IMR-90 (cell line): ENCODE measurements at regions not wholly inside any gene's neighbourhood (a gene's known extent, or its start where the extent isn't known, plus 50 kb on each side); places are given as distances from the start of the nearest gene placed in this dataset.

Source experiments
- ATAC-seq: fragments of 200-7000 bp; cut with Tn5 transposase; 2 replicates; pipeline ENCODE4 v1.9.1; 2020; ENCODE audit warnings: low read depth, mild to moderate bottlenecking, moderate library complexity
- BruUV-seq: library from RNA; stranded (reverse); fragments of 400-500 nt; replicated peaks from 2 replicates; lab custom pipeline; 2021; lab: Mats Ljungman, UMichigan
- CTCF ChIA-PET: fragments of 300-600 bp; formaldehyde crosslinking; extraction: SDS; loops from one replicate; lab custom pipeline; 2021; ENCODE audit warnings: antibody characterized with exemption; lab: Yijun Ruan, JAX
- POLR2A ChIA-PET: fragments of 300-600 bp; sonication (Branson Sonifier 250); formaldehyde crosslinking; loops from one replicate; lab custom pipeline; 2022; ENCODE audit warnings: antibody characterized with exemption; ENCODE audit not compliant: unreplicated experiment; lab: Charles Lee
- DNase-seq: peaks from one replicate; pipeline ENCODE4 v3.0.0; 2013
- H2AFZ ChIP-seq: replicated peaks from 2 replicates; pipeline ENCODE3; 2013; ENCODE audit warnings: low read length, mild to moderate bottlenecking; ENCODE audit not compliant: poor library complexity
- H2AK5ac ChIP-seq: 2 replicates; pipeline ENCODE4 v1.6.1; 2013; ENCODE audit warnings: low read depth, low read length, inconsistent platforms
- H2AK9ac ChIP-seq: replicated peaks from 2 replicates; pipeline ENCODE3; 2013; ENCODE audit warnings: mild to moderate bottlenecking, low read depth, low read length, moderate library complexity; ENCODE audit not compliant: poor library complexity
- H2BK120ac ChIP-seq: 2 replicates; pipeline ENCODE4 v1.6.1; 2013; ENCODE audit warnings: low read depth, low read length, inconsistent platforms
- H2BK15ac ChIP-seq: 3 replicates; pipeline ENCODE4 v1.6.1; 2013; ENCODE audit warnings: low read depth, low read length, inconsistent platforms
- H2BK20ac ChIP-seq: 2 replicates; pipeline ENCODE4 v1.6.1; 2013; ENCODE audit warnings: low read depth, mild to moderate bottlenecking, inconsistent platforms, low read length, moderate library complexity
- H2BK5ac ChIP-seq: 2 replicates; pipeline ENCODE4 v1.6.1; 2013; ENCODE audit warnings: mild to moderate bottlenecking, low read depth, low read length, inconsistent platforms; ENCODE audit not compliant: poor library complexity, severe bottlenecking
- H3K14ac ChIP-seq: replicated peaks from 2 replicates; pipeline ENCODE4 v1.6.1; 2013; ENCODE audit warnings: low read depth, low read length, inconsistent platforms
- H3K18ac ChIP-seq: 2 replicates; pipeline ENCODE4 v1.6.1; 2013; ENCODE audit warnings: low read depth, low read length, control low read depth
- H3K23ac ChIP-seq: 2 replicates; pipeline ENCODE4 v1.6.1; 2013; ENCODE audit warnings: low read depth, low read length, inconsistent platforms
- H3K27ac ChIP-seq: 2 replicates; pipeline ENCODE4 v1.5.1; 2013; ENCODE audit warnings: mild to moderate bottlenecking, control low read depth, low read length; ENCODE audit not compliant: insufficient read depth
- H3K27me3 ChIP-seq: 2 replicates; pipeline ENCODE4 v1.6.1; 2013; ENCODE audit warnings: low read length; ENCODE audit not compliant: control insufficient read depth, insufficient read depth
- H3K36me3 ChIP-seq: 2 replicates; pipeline ENCODE4 v1.6.1; 2013; ENCODE audit warnings: low read length, mixed read lengths; ENCODE audit not compliant: control insufficient read depth, insufficient read depth
- H3K4ac ChIP-seq: 2 replicates; pipeline ENCODE4 v1.6.1; 2013; ENCODE audit warnings: low read depth, low read length, inconsistent platforms
- H3K4me1 ChIP-seq: 2 replicates; pipeline ENCODE4 v1.6.1; 2013; ENCODE audit warnings: low read length, mixed read lengths; ENCODE audit not compliant: control insufficient read depth, insufficient read depth
- H3K4me2 ChIP-seq: 2 replicates; pipeline ENCODE4 v1.6.1; 2013; ENCODE audit warnings: low read depth, mild to moderate bottlenecking, control low read depth, low read length, moderate library complexity
- H3K4me3 ChIP-seq: 2 replicates; pipeline ENCODE4 v1.5.1; 2013; ENCODE audit warnings: low read depth, mild to moderate bottlenecking, control low read depth, low read length, moderate library complexity; ENCODE audit not compliant: insufficient read depth
- H3K56ac ChIP-seq: 2 replicates; pipeline ENCODE4 v1.6.1; 2013; ENCODE audit warnings: low read length, inconsistent platforms; ENCODE audit not compliant: insufficient read depth; ENCODE audit errors: extremely low read depth
- H3K79me1 ChIP-seq, 2 experiments: 2 replicates each; pipeline ENCODE4 v1.6.1; 2013; ENCODE audit warnings: low read length in 2 of 2, inconsistent platforms in 1 of 2, low read depth in 1 of 2
- H3K9ac ChIP-seq: 2 replicates; pipeline ENCODE4 v1.6.1; 2013; ENCODE audit warnings: low read depth, low read length, control low read depth
- H3K9me1 ChIP-seq: 2 replicates; pipeline ENCODE4 v1.6.1; 2013; ENCODE audit warnings: low read length, inconsistent platforms; ENCODE audit not compliant: insufficient read depth
- H3K9me3 ChIP-seq: 2 replicates; pipeline ENCODE4 v1.6.1; 2013; ENCODE audit warnings: low read length; ENCODE audit not compliant: control insufficient read depth, insufficient read depth
- H4K20me1 ChIP-seq: 2 replicates; pipeline ENCODE4 v1.6.1; 2013; ENCODE audit warnings: low read length, inconsistent platforms; ENCODE audit not compliant: insufficient read depth
- H4K5ac ChIP-seq: 2 replicates; pipeline ENCODE4 v1.6.1; 2013; ENCODE audit warnings: mild to moderate bottlenecking, low read depth, low read length, control low read depth
- H4K8ac ChIP-seq, 2 experiments: 2 replicates each; pipeline ENCODE4 v1.6.1; 2013; ENCODE audit warnings: low read depth in 2 of 2, low read length in 2 of 2, control low read depth in 1 of 2, inconsistent platforms in 1 of 2
- H4K91ac ChIP-seq: 2 replicates; pipeline ENCODE4 v1.6.1; 2013; ENCODE audit warnings: low read depth, low read length, inconsistent platforms; ENCODE audit not compliant: insufficient read depth
- CEBPB ChIP-seq: IDR thresholded peaks from 2 replicates; pipeline ENCODE4 v1.6.1; 2012; ENCODE audit warnings: low read depth, low read length, improper control_type of control experiment
- POLR2A ChIP-seq: IDR thresholded peaks from 2 replicates; pipeline ENCODE4 v1.6.1; 2012; ENCODE audit warnings: mild to moderate bottlenecking, low read depth, low read length
- RCOR1 ChIP-seq: IDR thresholded peaks from 2 replicates; pipeline ENCODE4 v1.6.1; 2012; ENCODE audit warnings: mild to moderate bottlenecking, low read length, improper control_type of control experiment; ENCODE audit not compliant: insufficient replicate concordance
- USF2 ChIP-seq: fragments of 150-350 bp; IDR thresholded peaks from 2 replicates; pipeline ENCODE4 v1.6.1; 2017; ENCODE audit warnings: mild to moderate bottlenecking, antibody characterized with exemption, low read length, low read depth
- WGBS, 2 experiments: methylation state at CpG; one replicate each; pipeline versions ENCODE4 v1.1.5 to v1.1.7; 2013; ENCODE audit warnings: missing lambda C conversion rate in 2 of 2; ENCODE audit not compliant: insufficient read length in 1 of 2; ENCODE audit errors: extremely low coverage in 2 of 2; 5-methylcytosine and 5-hydroxymethylcytosine counted together
- dilution Hi-C: fragments of 300-500 bp; cut with HindIII; formaldehyde crosslinking; loops from one replicate; pipeline ENCODE4 v1.14.3; 2018; ENCODE audit warnings: low sequenced_read_pairs; ENCODE audit not compliant: unreplicated experiment
- in situ Hi-C: fragments of 300-500 bp; cut with MboI; formaldehyde crosslinking; loops from 3 replicates; pipeline ENCODE4 v1.14.3; 2019; ENCODE audit warnings: low sequenced_read_pairs, inconsistent platforms, mixed read lengths
- intact Hi-C: fragments of 100-400 bp; cut with micrococcal nuclease; formaldehyde crosslinking; loops from 2 replicates; pipeline ENCODE4 v1.10.0; 2022

GRCh38 chr18:73826098-73826497 is 321.5 kb downstream of the FBXO15 start:
- ATAC-seq (peak; percentile 33), DNase-seq (peak; percentile 76)
- TF ChIP-seq USF2 (no peak), POLR2A (no peak), RCOR1 (no peak), CEBPB (peak; percentile 54; the same call in 1 of the 2 replicates)
- POLR2A ChIA-PET: no interaction called here
- Histone ChIP-seq H2AK5ac (no peak overlapping the region), H3K79me1 (no peaks in the 10 kb centered on the region), H3K56ac (no peak overlapping the region), H3K27ac (no peak overlapping the region; the same call in 1 of the 2 replicates), H2AK9ac (no peak overlapping the region), H2BK120ac (peak overlapping the region; percentile 72), H4K5ac (peak overlapping the region; percentile 75; the same call in 1 of the 2 replicates), H3K14ac (peak overlapping the region; percentile 73; the same call in 1 of the 2 replicates), H3K36me3 (no peaks in the 10 kb centered on the region), H2BK15ac (peak overlapping the region; percentile 83; the same call in 1 of the 3 replicates), H3K4me2 (0 out of 2 replicates have a peak overlapping the region, but pooled peaks have one; percentile 8), H4K91ac (peak overlapping the region; percentile 81; the same call in 1 of the 2 replicates), H3K9ac (no peak overlapping the region), H3K23ac (no peak overlapping the region), H4K8ac (peak overlapping the region in 1 of 2 experiments; percentile 86; a peak in 2 of 4 replicates), H4K20me1 (no peaks in the 10 kb centered on the region), H3K9me3 (no peaks in the 10 kb centered on the region), H2AFZ (no peak overlapping the region), H3K4me3 (no peak overlapping the region), H2BK20ac (no peak overlapping the region), H3K4me1 (peaks cover 13% of the 10 kb centered on the region), H3K9me1 (no peaks in the 10 kb centered on the region), H3K4ac (no peak overlapping the region), H3K18ac (peak overlapping the region; percentile 97; the same call in 1 of the 2 replicates), H2BK5ac (peak overlapping the region; percentile 63), H3K27me3 (no peaks in the 10 kb centered on the region; the same call in 1 of the 2 replicates)
- dilution Hi-C loops (no loop called here), in situ Hi-C loops (loop anchor here (25.0 kb wide), 1 partner anchor 1064 kb away; no protein-coding TSS in a partner anchor), intact Hi-C loops (no loop called here)
- WGBS, 2 experiments: no CpG with 5 or more reads among the region's 2 CpGs
- no TSS peak for BruUV-seq
- CTCF ChIA-PET: no interaction called here
